BE2C (cell line): ENCODE measurements at regions not wholly inside any gene's neighbourhood (a gene's known extent, or its start where the extent isn't known, plus 50 kb on each side); places are given as distances from the start of the nearest gene placed in this dataset.

ENCODE experiments used
- DNase-seq: peaks from one replicate; pipeline ENCODE4 v3.0.0-alpha.2; 2020
- H3K27me3 ChIP-seq: fragments of 250-450 bp; sonication (Bioruptor Pico); 2 replicates; pipeline ENCODE4 v1.5.1; 2020; ENCODE audit warnings: mild to moderate bottlenecking
- H3K36me3 ChIP-seq: fragments of 250-450 bp; sonication (Bioruptor Pico); 2 replicates; pipeline ENCODE4 v1.5.1; 2020; ENCODE audit warnings: mild to moderate bottlenecking
- H3K4me1 ChIP-seq: fragments of 250-450 bp; sonication (Bioruptor Pico); 2 replicates; pipeline ENCODE4 v1.5.1; 2020
- H3K4me3 ChIP-seq: 2 replicates; pipeline ENCODE4 v1.5.1; 2011; ENCODE audit warnings: low read depth, low read length
- H3K9me3 ChIP-seq: fragments of 250-450 bp; sonication (Bioruptor Pico); 2 replicates; pipeline ENCODE4 v1.5.1; 2020
- TF ChIP-seq, protein P1 (sequence below): IDR thresholded peaks from 2 replicates; pipeline ENCODE4 v1.5.1; 2012; ENCODE audit warnings: mild to moderate bottlenecking, low read depth, low read length

DNA sequence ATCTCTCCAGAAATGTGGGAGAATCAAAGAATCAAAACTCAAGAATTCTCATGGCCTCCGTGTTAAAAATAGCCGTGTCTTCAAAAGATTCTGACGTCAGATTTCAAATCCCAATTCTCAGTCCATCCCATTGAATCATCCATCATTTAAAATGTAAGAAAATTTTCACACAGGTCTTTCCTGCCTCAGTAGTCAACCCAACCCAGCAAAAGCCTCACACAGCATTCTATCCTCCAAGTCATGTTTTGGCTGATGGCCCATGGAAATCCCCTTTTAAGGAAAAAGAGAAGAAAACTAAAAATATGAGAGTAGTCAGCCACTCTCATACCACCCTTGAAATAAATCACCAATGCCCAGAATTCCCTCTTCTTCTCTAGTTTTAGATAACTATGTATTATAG lies 211.8 kb downstream of the C1D start:
- DNase-seq, result no peak
- Histone ChIP-seq H3K9me3 (no peaks in the 10 kb centered on the region), H3K4me1 (no peaks in the 10 kb centered on the region), H3K4me3 (no peak overlapping the region), H3K27me3 (no peaks in the 10 kb centered on the region), H3K36me3 (no peaks in the 10 kb centered on the region)
- TF ChIP-seq, protein P1, sequence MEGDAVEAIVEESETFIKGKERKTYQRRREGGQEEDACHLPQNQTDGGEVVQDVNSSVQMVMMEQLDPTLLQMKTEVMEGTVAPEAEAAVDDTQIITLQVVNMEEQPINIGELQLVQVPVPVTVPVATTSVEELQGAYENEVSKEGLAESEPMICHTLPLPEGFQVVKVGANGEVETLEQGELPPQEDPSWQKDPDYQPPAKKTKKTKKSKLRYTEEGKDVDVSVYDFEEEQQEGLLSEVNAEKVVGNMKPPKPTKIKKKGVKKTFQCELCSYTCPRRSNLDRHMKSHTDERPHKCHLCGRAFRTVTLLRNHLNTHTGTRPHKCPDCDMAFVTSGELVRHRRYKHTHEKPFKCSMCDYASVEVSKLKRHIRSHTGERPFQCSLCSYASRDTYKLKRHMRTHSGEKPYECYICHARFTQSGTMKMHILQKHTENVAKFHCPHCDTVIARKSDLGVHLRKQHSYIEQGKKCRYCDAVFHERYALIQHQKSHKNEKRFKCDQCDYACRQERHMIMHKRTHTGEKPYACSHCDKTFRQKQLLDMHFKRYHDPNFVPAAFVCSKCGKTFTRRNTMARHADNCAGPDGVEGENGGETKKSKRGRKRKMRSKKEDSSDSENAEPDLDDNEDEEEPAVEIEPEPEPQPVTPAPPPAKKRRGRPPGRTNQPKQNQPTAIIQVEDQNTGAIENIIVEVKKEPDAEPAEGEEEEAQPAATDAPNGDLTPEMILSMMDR, result no peak

DNA sequence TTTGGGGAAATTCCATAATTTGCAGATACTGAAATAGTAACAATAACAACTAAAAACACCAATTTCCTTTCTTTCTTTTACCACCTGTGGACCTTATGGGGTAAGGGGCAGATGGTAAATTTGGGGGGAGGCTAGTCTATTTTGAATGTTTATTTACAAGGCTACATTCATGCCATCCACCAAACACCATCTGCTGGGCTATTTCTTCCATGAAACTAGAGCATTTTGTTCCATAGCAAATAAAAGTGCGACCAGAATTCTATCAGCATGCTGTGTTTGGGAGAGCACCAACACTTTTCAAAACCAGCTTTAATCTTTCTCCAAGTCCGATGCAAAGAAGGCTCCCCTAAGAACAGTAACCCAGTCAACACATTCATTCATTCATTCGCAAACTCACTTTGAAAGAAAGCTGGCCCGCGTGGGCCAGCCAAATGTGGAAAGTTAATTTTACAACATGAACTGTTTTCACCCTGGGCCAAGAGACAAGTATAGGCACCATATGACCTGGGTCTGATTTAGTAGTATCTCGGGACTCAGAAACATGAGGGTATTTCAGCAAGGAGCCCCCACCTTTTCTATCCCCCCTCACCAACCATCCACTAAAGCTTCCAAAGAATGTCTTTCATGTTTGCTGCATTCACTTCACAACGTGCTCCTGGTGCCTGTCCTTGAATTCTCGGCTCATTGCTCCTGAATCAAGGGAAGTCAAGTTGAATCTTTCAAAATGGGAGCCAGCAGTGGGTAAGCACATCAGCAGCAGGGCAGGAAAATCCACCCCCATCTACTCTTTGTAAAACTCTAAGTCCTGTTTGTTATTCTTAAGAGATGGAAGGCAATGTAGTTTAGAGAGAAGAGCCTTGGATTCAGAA lies 210.6 kb downstream of the C1D start:
- no peaks in the 10 kb centered on the region for H3K36me3 ChIP-seq
- no peak overlapping the region for H3K4me3 ChIP-seq
- no peaks in the 10 kb centered on the region for H3K9me3 ChIP-seq
- TF ChIP-seq, protein P1, result no peak
- no peaks in the 10 kb centered on the region for H3K27me3 ChIP-seq
- no peaks in the 10 kb centered on the region for H3K4me1 ChIP-seq
- DNase-seq, result no peak

DNA sequence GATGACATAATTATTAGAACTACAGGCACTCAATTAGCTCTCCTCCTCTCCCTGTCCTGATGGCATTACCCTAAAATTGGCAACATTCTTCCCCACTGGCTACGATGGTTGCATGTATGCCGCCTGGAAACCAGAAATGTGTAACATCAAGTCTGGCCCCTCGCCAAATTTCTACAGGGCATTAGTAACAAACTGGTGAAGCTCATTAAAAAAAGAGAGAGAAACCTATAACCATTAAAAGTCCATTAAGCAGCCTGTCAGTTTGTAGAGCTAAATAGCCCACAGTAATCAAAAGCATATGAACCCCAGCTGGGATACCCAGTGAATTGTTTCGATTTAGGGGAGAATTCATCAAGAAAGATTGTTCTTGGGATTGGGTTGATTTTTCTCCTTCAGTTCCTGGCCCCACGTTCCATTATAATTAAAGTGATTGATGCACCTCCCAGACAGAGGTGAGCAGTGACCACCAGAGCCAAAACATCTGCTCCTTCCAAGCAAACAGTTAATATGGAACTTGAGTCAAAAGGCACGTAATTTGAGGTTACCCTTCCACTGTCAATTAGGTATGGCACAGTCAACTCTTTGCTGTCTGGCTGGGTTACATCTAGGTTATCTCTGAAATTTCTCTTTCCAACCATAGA lies 208.6 kb downstream of the C1D start:
- no peaks in the 10 kb centered on the region for H3K4me1 ChIP-seq
- H3K4me3 ChIP-seq, result no peak overlapping the region
- no peaks in the 10 kb centered on the region for H3K36me3 ChIP-seq
- H3K9me3 ChIP-seq, result no peaks in the 10 kb centered on the region
- H3K27me3 ChIP-seq, result no peaks in the 10 kb centered on the region
- DNase-seq, result peak; percentile 63
- TF ChIP-seq, protein P1, result no peak

DNA sequence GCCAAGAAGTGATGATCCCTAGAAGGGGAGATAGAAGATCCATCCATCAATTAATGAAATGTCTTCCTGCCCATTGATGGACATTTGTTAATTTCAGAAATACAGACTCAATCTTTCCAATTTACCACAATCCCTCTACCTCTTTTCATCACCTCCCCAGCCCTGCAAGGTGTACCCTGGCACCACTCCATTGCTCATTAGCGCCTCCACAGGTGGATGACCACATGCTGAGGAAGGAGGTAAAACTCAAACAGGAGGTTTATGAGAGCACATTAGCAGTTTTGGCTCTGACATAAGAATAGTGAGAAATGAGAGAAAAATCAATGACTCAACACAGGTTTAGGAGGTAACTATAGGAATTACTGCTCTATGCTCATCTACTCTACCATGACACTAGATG lies 208.0 kb downstream of the C1D start:
- no peak for DNase-seq
- no peaks in the 10 kb centered on the region for H3K27me3 ChIP-seq
- TF ChIP-seq, protein P1, result 0 out of 2 replicates have a peak, but pooled peaks have one; percentile 3

DNA sequence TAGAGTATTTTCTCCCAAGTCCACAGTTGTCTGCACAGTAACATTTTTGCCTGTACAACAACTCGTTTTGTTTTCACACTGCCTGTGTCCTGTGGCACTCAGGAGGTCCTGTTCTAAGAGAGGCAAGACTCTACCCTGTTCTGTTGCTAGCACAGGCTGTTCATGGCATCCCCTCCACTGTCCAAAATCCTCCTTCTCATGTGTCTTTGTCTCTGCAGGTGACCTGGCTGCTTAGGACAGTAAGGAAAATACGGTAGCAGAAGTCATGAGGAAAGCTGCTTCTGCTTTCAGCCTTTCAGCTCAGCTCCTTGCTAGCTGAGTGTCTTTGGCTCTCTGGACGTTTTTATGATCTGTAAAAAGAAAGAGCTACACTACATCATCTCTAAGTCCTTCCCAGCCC lies 205.9 kb downstream of the C1D start:
- no peak for DNase-seq
- no peaks in the 10 kb centered on the region for H3K36me3 ChIP-seq
- no peaks in the 10 kb centered on the region for H3K27me3 ChIP-seq
- no peaks in the 10 kb centered on the region for H3K9me3 ChIP-seq
- no peak overlapping the region for H3K4me3 ChIP-seq
- TF ChIP-seq, protein P1, result no peak
- no peaks in the 10 kb centered on the region for H3K4me1 ChIP-seq

More for the DNA sequence above, 208.0 kb downstream of the C1D start:
- no peaks in the 10 kb centered on the region for H3K9me3 ChIP-seq
- no peaks in the 10 kb centered on the region for H3K36me3 ChIP-seq
- H3K4me1 ChIP-seq, result no peaks in the 10 kb centered on the region
- H3K4me3 ChIP-seq, result no peak overlapping the region

DNA sequence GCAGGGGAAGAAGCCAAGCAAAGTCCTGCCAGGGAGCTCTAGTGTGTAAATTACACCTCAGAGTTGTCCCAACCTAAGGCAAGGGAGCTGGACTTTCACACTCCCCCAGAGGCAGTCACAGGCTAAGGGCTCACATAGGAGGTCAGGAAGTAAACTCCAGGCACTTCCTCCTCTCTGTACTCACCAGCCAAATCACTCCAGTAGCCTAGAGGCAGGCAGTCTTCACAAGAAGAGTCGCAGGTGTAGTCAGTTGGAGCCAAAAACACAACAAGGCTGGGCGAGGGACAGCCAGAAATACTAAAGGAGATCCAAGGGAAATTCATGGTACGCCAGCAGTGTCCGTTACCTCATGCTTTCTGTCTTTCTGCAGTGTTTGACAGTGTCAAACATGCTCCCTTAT lies 205.0 kb downstream of the C1D start:
- Histone ChIP-seq H3K4me3 (no peak overlapping the region), H3K4me1 (no peaks in the 10 kb centered on the region), H3K27me3 (no peaks in the 10 kb centered on the region), H3K36me3 (no peaks in the 10 kb centered on the region), H3K9me3 (no peaks in the 10 kb centered on the region)
- TF ChIP-seq, protein P1, result no peak
- no peak for DNase-seq
